ENCODE measurements at regions not wholly inside any gene's neighbourhood (a gene's known extent, or its start where the extent isn't known, plus 50 kb on each side); places are given as distances from the start of the nearest gene placed in this dataset.

DNA sequence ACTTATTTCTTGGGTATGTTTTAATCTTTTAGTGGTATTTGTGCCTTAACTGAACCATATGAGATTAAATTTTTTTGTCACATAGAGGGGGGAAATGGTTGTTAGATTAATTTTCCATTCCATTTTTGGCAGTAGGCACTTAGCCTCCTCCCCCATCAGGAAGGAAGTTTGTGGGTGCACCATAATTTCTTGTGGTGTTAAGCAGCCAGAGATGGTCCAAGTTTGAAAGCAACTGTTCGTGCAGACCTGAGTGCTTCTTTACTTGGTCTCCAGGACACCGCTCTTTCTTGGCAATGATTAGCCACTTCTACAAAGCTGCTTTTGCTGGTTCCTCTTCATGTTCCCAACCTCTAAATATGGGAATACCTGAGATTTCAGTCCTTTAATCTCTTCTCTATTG lies 92.7 kb upstream of the RPL34 start:
- no peak for DNase-seq (ENCODE audit: low read depth in 2 of 2)

GRCh38 chr4:108520807-108521206 lies 99.6 kb upstream of the RPL34 start:
- DNase-seq (ENCODE audit: low read depth in 2 of 2) = no peak

DNA sequence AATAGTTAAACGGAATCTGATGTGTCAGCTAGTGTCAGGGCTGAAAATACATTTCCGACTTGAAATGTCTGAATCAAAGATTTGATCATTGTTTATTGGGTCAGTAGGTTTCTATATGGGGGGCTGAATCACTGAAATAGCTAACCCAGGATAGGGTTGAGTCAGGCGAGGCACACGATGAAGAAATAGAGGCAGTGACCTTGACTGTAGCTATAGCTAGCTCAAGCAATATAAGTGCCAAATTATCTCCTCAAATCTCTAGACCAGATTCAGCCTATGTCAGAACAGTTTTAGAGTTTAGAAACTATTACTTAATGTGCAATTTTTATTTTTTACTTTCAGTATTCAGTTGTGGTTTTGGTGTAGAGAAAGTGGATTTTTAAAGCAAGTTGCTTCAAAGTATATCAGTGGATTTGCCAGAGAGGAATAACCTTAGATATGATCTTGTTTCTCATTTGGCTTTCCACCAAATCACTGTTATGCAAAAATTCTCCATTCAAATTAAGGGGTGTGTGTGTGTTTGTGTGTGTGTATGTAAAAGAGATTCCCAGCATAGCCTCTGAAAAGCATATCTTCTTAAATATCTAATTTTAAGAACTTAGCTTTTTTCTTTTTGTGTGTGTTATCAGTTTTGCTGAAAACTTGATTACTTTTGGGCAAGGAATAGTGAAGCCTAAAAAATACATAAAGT lies 100.3 kb upstream of the RPL34 start:
- no peak for DNase-seq (ENCODE audit: low read depth in 2 of 2)

DNA sequence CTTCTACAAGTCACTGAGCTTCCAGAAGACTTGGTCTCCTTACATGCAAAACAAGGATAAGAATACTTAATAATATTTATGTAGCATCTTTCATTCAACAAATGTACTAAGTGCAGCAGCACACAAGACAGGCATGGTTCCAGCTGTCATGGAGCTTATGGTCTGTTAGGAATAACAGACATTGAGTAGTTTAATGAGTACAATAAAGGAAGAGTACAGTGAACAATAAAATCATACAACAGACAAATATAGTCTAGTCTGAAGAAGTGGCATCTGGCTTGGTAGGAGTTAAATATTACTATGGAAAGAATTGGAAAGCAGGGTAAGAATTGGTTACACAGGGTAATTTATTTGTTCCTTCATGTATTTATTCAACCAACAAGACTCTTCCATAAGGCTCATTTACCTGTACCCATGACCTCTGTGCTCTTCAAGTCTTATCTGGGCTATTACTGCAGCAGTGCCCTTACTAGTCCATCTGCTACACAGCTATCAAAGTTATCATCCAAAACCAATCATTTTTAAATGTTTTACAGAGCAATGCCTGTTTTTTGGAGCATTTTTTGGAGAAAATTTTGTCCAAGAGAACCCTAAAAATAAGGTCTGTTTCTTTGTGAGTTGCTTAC lies 101.1 kb upstream of the RPL34 start:
- DNase-seq (ENCODE audit: low read depth in 2 of 2) = no peak

DNA sequence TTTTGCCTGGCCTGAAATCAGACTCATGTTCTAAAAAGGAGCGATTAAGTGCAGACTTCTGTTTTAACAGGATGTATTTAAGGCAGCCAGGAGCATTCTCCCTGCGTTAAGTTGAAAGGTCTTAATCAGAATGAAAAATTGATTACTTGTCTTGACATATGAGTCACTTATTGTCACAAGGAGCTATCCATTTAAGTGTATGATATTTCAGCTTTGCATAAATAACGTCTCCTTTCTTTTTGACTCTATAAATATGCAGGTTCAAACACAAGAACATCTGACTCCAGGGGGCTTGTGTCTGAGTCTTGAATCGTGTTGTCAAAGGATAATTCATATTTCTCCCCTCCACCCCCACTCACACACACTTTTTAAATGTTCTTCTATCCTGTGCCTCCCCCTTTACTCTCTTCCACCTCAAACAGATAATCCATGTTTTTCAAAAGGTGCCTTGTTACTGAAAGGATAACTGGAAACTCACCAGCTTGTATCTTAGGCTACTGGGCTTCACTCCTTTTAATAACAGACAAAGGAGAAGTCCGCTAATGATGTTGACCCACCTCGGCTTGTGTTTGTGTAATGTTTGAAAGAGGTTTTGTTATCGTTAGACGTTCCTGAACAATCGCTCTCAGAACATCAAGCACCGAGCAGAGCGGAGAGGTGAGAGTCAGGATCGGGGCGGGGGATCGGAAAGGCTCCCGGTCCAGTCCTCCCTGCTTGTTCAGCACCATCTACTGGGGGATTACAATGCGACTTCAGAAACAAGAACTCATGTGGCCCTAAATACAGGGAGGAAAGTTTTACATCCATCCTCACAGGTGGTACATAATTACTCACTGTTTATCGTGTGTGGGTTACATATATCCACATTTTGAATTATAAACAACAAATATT lies 107.5 kb upstream of the RPL34 start:
- peak; percentile 7 to 8 for DNase-seq (ENCODE audit: low read depth in 2 of 2)

GRCh38 chr4:108511618-108512017 lies 108.8 kb upstream of the RPL34 start:
- no peak for DNase-seq (ENCODE audit: low read depth in 2 of 2)

- DNase-seq (ENCODE audit: low read depth in 2 of 2) = no peak
Observed at GRCh38 chr4:108502356-108502755, 118.0 kb upstream of the RPL34 start.

DNA sequence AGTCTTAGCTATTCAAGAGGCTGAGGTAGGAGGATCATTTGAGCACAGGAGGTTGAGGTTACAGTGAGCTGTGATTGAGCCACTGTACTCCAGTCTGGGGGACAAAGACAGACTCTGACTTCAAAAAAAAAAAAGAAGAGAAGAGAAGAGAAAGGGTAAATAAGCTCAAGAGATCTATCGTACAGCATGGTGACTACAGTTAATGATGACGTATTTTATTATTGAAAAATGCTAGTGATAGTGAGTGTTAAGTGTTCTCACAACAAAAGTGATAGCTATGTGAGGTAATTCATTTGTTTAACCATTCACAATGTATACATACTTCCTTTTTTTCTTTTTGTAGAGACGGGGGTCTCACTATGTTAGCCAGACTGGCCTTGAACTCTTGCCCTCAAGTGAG lies 121.5 kb upstream of the RPL34 start:
- no peak for DNase-seq (ENCODE audit: low read depth in 2 of 2)

DNA sequence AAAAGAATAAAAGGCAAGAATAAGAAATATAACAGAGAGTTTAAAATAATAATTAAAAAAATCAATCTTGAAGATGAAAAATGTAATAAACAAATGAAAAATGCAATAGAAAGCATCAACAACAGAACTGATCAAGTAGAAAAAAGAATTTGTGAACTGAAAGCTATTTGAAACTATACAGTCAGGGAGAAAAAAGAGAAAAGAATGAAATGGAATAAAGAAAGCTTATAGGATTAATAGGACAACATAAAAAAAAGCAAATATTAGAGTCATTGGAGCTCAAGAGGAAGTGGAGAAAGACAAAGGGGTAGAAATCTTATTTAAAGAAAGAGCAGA lies 126.8 kb upstream of the RPL34 start:
- no peak for DNase-seq (ENCODE audit: low read depth in 2 of 2)

- no peak for DNase-seq (ENCODE audit: low read depth in 2 of 2)
Observed at GRCh38 chr4:108492816-108493595, 127.4 kb upstream of the RPL34 start.

DNA sequence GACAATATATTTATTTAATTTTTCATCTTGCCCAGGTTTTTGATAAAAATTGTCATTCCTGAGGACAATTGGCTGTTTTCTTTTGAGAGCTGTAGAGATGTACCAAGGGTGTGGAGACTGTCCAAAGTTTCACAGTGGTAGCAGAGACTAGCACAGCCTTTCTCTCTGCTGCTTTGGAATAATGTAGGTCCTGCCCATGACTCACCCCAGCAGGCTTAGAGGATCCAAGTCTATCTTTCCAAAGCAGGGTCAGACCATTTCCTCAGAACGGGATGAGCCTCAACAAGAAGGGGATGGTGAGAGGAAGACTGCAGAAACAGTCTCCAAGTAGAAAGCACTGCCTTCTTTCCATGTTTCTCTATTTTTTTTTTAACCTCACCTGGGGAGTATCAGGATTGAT lies 131.5 kb upstream of the RPL34 start:
- no peak for DNase-seq (ENCODE audit: low read depth in 2 of 2)

- no peak for DNase-seq (ENCODE audit: low read depth in 2 of 2)
Observed at GRCh38 chr4:108486046-108486445, 134.3 kb upstream of the RPL34 start.

- no peak for DNase-seq (ENCODE audit: low read depth in 2 of 2)
Observed at GRCh38 chr4:108484187-108484586, 136.2 kb upstream of the RPL34 start.

DNA sequence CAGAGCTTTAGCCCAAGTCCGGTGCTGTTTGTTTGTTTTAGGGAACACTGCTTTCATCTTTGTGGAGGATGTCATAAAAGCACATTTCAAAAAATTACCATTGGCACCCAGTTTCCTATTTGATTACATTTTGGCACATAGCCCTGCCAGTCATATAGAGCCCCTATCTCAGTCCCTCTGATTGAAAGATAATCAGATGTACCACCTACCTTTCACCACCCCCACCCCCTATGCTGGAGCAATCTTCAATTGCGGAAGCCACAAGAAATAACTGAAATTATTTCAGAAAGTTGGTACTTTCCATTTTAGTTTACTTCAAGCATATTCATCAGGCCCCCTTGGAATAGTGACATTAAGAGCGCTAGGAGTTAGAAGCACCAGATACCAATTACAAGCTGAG lies 136.7 kb upstream of the RPL34 start:
- no peak for DNase-seq (ENCODE audit: low read depth in 2 of 2)

GRCh38 chr4:108483079-108483478 lies 137.3 kb upstream of the RPL34 start:
- DNase-seq (ENCODE audit: low read depth in 2 of 2) = no peak

DNA sequence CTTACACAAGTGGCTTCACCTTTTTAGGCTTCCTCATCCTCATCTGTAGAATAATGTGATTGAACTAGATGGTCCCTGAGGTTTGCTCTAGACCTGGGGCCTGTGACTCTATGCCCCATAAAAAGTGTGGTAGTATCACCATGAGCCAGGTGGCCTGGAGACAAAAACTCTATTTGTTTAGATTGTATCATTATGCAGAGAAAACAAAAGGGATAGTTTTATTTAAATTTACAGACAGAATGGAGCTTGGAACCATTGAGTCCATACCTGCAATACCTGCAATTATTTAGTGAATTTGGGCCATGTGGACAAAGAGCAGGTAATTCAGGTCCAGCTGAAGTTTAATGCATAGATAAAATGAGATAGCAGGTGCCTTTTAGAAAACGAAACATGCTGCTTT lies 139.5 kb upstream of the RPL34 start:
- no peak for DNase-seq (ENCODE audit: low read depth in 2 of 2)

- no peak for DNase-seq (ENCODE audit: low read depth in 2 of 2)
Observed at GRCh38 chr4:108477527-108478108, 142.8 kb upstream of the RPL34 start.

DNA sequence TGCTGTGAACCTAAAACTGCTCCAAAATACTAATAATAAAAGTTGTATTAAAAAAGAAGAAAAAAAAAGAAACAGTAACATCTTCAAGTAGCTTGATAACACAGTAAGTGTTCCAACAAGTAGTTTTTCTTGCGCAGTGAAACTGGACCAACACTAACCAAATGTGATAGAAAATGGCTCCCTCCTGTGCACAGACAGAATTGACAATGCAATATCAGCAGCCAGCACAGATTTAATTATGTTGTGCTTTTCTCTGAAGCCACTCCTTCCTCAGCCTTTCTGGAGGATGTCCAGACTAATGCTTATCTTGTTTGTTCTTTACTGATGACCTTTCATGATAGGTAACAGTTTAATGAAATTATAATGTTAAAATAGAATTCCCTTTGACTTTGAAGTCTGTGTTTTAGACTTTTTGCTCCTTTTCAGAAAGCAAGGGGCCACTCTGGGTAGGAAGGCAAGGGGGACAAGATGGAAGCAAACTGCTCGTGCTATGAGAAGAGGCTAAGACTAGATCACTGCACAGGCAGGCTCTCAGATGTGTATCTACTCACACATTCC lies 147.1 kb upstream of the RPL34 start:
- DNase-seq (ENCODE audit: low read depth in 2 of 2) = no peak

DNA sequence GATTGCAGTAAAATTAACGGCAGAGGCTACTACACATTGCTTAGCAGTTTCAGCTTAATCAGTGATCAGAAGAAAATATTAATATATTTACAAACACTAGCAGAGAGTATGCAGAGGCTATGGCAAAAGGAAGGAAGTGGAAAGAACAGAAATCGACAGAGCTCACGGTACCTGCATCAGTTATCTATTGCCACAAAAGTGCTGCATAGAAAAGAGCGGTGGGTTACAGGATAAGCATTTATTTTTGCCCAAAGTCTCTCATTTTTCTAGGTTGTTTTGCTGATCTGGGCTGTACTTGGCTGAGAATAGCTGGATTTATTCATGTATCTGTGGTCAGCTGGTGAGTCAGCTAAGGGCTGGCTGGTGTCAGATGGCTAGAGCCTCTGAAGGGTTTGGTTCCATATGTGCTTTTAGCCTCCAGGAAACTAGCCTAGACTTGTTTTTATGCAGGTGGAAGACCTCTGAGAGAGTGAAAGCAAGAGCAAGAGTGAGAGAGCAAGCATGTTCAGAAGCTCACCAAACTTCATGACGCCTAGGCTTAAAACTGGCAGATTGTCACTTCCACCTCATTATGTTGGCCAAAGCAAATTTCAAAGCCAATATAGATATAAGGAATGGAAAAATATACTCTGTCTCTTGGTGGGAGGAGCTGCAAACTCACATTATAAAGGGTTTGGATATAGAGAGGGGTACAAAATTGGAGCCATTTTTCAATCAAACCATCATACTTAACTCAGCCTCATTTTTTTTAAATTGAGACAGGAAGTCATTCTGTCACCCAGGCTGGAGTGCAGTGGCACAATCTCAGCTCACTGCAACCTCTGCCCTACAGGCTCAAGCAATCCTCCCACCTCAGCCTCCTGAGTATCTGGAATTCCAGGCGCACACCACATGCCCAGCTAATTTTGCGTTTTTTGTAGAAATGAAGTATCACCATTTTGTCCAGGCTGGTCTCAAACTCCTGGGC lies 153.2 kb upstream of the RPL34 start:
- no peak for DNase-seq (ENCODE audit: low read depth in 2 of 2)

- no peak for DNase-seq (ENCODE audit: low read depth in 2 of 2)
Observed at GRCh38 chr4:108465886-108466500, 154.4 kb upstream of the RPL34 start.
